GM12878 (cell line): ENCODE measurements at regions not wholly inside any gene's neighbourhood (a gene's known extent, or its start where the extent isn't known, plus 50 kb on each side); places are given as distances from the start of the nearest gene placed in this dataset.

Experiments used
- ATAC-seq: fragments of 200-7000 bp; cut with Tn5 transposase; 3 replicates; pipeline ENCODE4 v1.9.1; 2020; ENCODE audit warnings: mild to moderate bottlenecking, moderate library complexity
- BruUV-seq: library from RNA; stranded (reverse); fragments of 400-500 nt; replicated peaks from 2 replicates; lab custom pipeline; 2021; lab: Mats Ljungman, UMichigan
- CTCF ChIA-PET: fragments of 300-600 bp; sonication (Branson Sonifier 250); formaldehyde crosslinking; extraction: SDS; loops from one replicate; lab custom pipeline; 2021; ENCODE audit warnings: inconsistent platforms; lab: Yijun Ruan, JAX
- POLR2A ChIA-PET: fragments of 350-600 bp; formaldehyde crosslinking; extraction: SDS; loops from one replicate; lab custom pipeline; 2021; ENCODE audit warnings: inconsistent platforms; lab: Charles Lee
- RAD21 ChIA-PET: fragments of 300-600 bp; sonication (Branson Sonifier 250); formaldehyde crosslinking; loops from one replicate; lab custom pipeline; 2023; ENCODE audit warnings: antibody characterized with exemption; ENCODE audit not compliant: unreplicated experiment; lab: Charles Lee
- SMC1A ChIA-PET: fragments of 300-600 bp; sonication (Branson Sonifier 250); formaldehyde crosslinking; loops from one replicate; lab custom pipeline; 2023; ENCODE audit not compliant: unreplicated experiment, uncharacterized antibody; lab: Charles Lee
- DNase-seq: peaks from one replicate; pipeline ENCODE4 v3.0.0-alpha.2; 2011; ENCODE audit warnings: low read depth, low spot score
- FAIRE-seq: peaks from 3 replicates; lab custom pipeline; 2011; peaks lifted over from hg19 to GRCh38; lab: Jason Lieb, UNC
- H2AFZ ChIP-seq: 2 replicates; pipeline ENCODE4 v1.6.0; 2011; ENCODE audit warnings: low read depth, low read length, control low read depth; ENCODE audit not compliant: control insufficient read depth
- H3K27ac ChIP-seq: 2 replicates; pipeline ENCODE4 v1.5.1; 2011; ENCODE audit warnings: control low read depth; ENCODE audit not compliant: control insufficient read depth, insufficient read depth
- H3K27me3 ChIP-seq, 2 experiments: replicated peaks in 1 of 2; 2 replicates each; pipeline versions ENCODE4 v1.6.0 to v1.6.1; 2011; ENCODE audit warnings: low read length in 1 of 2; ENCODE audit not compliant: control insufficient read depth in 2 of 2, insufficient read depth in 2 of 2
- H3K36me3 ChIP-seq, 2 experiments: 2 replicates each; pipeline ENCODE4 v1.5.1; 2011; ENCODE audit warnings: low read length in 1 of 2; ENCODE audit not compliant: control insufficient read depth in 2 of 2, insufficient read depth in 2 of 2
- H3K4me1 ChIP-seq: 2 replicates; pipeline ENCODE4 v1.6.1; 2011; ENCODE audit warnings: mild to moderate bottlenecking, low read length, moderate library complexity, mixed read lengths; ENCODE audit not compliant: control insufficient read depth, insufficient read depth
- H3K4me2 ChIP-seq: 2 replicates; pipeline ENCODE4 v1.6.0; 2011; ENCODE audit warnings: control low read depth; ENCODE audit not compliant: control insufficient read depth, insufficient read depth
- H3K4me3 ChIP-seq: fragments of 200-600 bp; sonication (generic); 2 replicates; pipeline ENCODE4 v1.5.1; 2016
- H3K79me2 ChIP-seq: 2 replicates; pipeline ENCODE4 v1.6.0; 2011; ENCODE audit warnings: low read length; ENCODE audit not compliant: control insufficient read depth, insufficient read depth
- H3K9ac ChIP-seq: 2 replicates; pipeline ENCODE4 v1.8.0; 2011; ENCODE audit warnings: low read length, control low read depth, mixed read lengths; ENCODE audit not compliant: control insufficient read depth, insufficient read depth
- H3K9me3 ChIP-seq: replicated peaks from 3 replicates; pipeline ENCODE4 v1.5.1; 2011; ENCODE audit warnings: mild to moderate bottlenecking, low read length; ENCODE audit not compliant: control insufficient read depth, insufficient read depth
- H4K20me1 ChIP-seq: 2 replicates; pipeline ENCODE4 v1.6.0; 2011; ENCODE audit not compliant: control insufficient read depth, insufficient read depth
- BHLHE40 ChIP-seq, 2 experiments: fragments of 450-650 bp in 1 of 2; IDR thresholded peaks; 2 replicates each; pipeline ENCODE4 v1.6.1; 2011 to 2017; ENCODE audit warnings: low read depth in 2 of 2, borderline replicate concordance in 1 of 2, improper control_type of control experiment in 1 of 2, low read length in 1 of 2, mild to moderate bottlenecking in 1 of 2
- CREB1 ChIP-seq: IDR thresholded peaks from 2 replicates; pipeline ENCODE4 v1.6.1; 2012; ENCODE audit warnings: low read depth, mild to moderate bottlenecking, inconsistent platforms
- FOS ChIP-seq: IDR thresholded peaks from 3 replicates; pipeline ENCODE4 v1.6.1; 2011; ENCODE audit warnings: borderline replicate concordance; ENCODE audit not compliant: insufficient read length; ENCODE audit errors: extremely low read depth
- FOXM1 ChIP-seq: IDR thresholded peaks from 2 replicates; pipeline ENCODE4 v1.6.1; 2012; ENCODE audit warnings: low read depth, mild to moderate bottlenecking, inconsistent platforms, low read length, moderate library complexity
- HSF1 ChIP-seq: fragments of 150-350 bp; IDR thresholded peaks from 2 replicates; pipeline ENCODE4 v1.6.1; 2014; ENCODE audit warnings: mild to moderate bottlenecking, low read depth, low read length
- PKNOX1 ChIP-seq: fragments of 450-650 bp; IDR thresholded peaks from 2 replicates; pipeline ENCODE4 v1.6.1; 2016; ENCODE audit warnings: mild to moderate bottlenecking
- RFX5 ChIP-seq: IDR thresholded peaks from 2 replicates; pipeline ENCODE4 v1.6.1; 2011; ENCODE audit warnings: low read depth, low read length, improper control_type of control experiment
- SIX5 ChIP-seq: IDR thresholded peaks from 2 replicates; pipeline ENCODE4 v1.6.1; 2011; ENCODE audit warnings: mild to moderate bottlenecking, low read depth, low read length, moderate library complexity; ENCODE audit not compliant: severe bottlenecking
- WRNIP1 ChIP-seq: IDR thresholded peaks from 2 replicates; pipeline ENCODE4 v1.6.1; 2011; ENCODE audit warnings: low read depth, low read length, improper control_type of control experiment, borderline replicate concordance
- WGBS: methylation state at CpG from one replicate; pipeline ENCODE4 v1.1.6; 2016; ENCODE audit warnings: low lambda C conversion rate; ENCODE audit not compliant: insufficient replicate concordance, insufficient coverage; ENCODE audit errors: missing lambda C conversion rate; 5-methylcytosine and 5-hydroxymethylcytosine counted together
- in situ Hi-C: fragments of 300-500 bp; cut with MboI; formaldehyde crosslinking; loops from 9 replicates; pipeline ENCODE4 v1.14.3; 2018; ENCODE audit warnings: mixed read lengths
- intact Hi-C: fragments of 100-400 bp; cut with micrococcal nuclease; formaldehyde crosslinking; loops from one replicate; pipeline ENCODE4 v1.14.2; 2022; ENCODE audit not compliant: unreplicated experiment
- TF ChIP-seq, protein P1 (sequence below): IDR thresholded peaks from 2 replicates; pipeline ENCODE4 v1.6.1; 2012; ENCODE audit warnings: low read length, inconsistent platforms
- TF ChIP-seq, protein P2 (sequence below): IDR thresholded peaks from 2 replicates; pipeline ENCODE4 v1.6.1; 2011; ENCODE audit warnings: borderline replicate concordance, low read depth, mild to moderate bottlenecking, moderate library complexity, mixed read lengths, low read length; ENCODE audit not compliant: insufficient read depth; ENCODE audit errors: extremely low read length

DNA sequence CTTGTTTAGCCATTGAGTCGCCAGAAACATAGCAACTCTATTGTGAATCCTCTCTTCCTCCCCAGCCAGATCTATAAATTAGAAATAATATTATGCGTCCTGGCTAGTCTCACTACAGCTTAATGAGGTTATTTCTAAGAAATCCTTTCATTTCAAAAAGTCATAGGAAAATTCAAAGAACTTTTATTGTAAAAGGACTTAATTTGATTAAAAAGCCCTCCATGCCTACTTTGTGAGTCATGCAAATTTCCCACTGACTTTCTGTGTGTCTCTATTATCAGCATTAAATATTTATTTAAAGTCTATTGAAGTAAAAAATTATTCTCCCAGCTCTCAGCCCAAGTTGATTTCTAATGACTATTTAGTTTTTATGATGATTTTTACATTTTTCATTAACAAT, 160.7 kb downstream of the PHLDA1 start (continued):
- TF ChIP-seq BHLHE40 (IDR thresholded peaks at IDR 0.05; ENCODE audit: borderline replicate concordance in 1 of 2, low read depth in 2 of 2, low read length in 1 of 2): no peak
- TF ChIP-seq SIX5: no peak

DNA sequence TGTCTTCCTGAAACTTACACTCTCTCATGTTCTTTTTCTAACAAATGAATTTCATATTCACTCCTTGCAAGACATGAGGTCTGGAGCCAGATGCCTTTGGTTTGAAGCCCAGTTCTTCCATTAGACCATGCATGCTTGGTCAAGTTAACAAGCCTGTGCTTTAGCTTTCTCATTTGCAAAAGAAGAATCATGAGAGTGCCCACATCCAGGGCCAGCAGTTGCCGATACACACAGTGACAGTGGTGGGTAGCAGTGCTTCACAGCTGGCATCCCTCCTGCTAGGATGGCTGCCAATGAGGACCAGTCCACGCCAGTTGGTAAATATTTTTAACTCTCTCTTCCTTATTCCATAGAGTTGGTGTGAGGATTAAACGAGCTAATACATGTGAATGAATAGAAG, 163.1 kb downstream of the PHLDA1 start:
- no peaks in the 10 kb centered on the region for H3K9me3 ChIP-seq
- no peaks in the 10 kb centered on the region for H4K20me1 ChIP-seq
- no peak overlapping the region for H3K27ac ChIP-seq
- CTCF ChIA-PET: interaction anchor here (0.9 kb wide), 1 partner anchor 11 kb away, joined by 5 read pairs; no protein-coding TSS in a partner anchor
- intact Hi-C loops (no loop called here), in situ Hi-C loops (no loop called here)
- FAIRE-seq (no peak), ATAC-seq (no peak), DNase-seq (no peak)
- POLR2A ChIA-PET: no interaction called here
- RAD21 ChIA-PET: interaction anchor here (1.0 to 1.1 kb wide), 2 partner anchors 163 to 231 kb away, joined by 3 read pairs; partner anchors contain the start of gene PHLDA1
- no peaks in the 10 kb centered on the region for H3K79me2 ChIP-seq
- no peaks in the 10 kb centered on the region for H3K27me3 ChIP-seq
- H3K9ac ChIP-seq: no peak overlapping the region
- no peak overlapping the region for H2AFZ ChIP-seq
- no peaks in the 10 kb centered on the region for H3K4me1 ChIP-seq
- BruUV-seq: no TSS peak
- H3K36me3 ChIP-seq: no peaks in the 10 kb centered on the region
- SMC1A ChIA-PET: interaction anchor here (0.8 to 1.4 kb wide), 2 partner anchors 10 to 63 kb away, joined by 3 read pairs; no protein-coding TSS in a partner anchor
- no peak overlapping the region for H3K4me2 ChIP-seq
- TF ChIP-seq FOS: no peak
- TF ChIP-seq SIX5: no peak
- no peak for TF ChIP-seq PKNOX1
- TF ChIP-seq HSF1: no peak
- TF ChIP-seq RFX5: no peak
- TF ChIP-seq, protein P1, sequence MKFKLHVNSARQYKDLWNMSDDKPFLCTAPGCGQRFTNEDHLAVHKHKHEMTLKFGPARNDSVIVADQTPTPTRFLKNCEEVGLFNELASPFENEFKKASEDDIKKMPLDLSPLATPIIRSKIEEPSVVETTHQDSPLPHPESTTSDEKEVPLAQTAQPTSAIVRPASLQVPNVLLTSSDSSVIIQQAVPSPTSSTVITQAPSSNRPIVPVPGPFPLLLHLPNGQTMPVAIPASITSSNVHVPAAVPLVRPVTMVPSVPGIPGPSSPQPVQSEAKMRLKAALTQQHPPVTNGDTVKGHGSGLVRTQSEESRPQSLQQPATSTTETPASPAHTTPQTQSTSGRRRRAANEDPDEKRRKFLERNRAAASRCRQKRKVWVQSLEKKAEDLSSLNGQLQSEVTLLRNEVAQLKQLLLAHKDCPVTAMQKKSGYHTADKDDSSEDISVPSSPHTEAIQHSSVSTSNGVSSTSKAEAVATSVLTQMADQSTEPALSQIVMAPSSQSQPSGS: no peak
- no peak for TF ChIP-seq CREB1
- TF ChIP-seq, protein P2, sequence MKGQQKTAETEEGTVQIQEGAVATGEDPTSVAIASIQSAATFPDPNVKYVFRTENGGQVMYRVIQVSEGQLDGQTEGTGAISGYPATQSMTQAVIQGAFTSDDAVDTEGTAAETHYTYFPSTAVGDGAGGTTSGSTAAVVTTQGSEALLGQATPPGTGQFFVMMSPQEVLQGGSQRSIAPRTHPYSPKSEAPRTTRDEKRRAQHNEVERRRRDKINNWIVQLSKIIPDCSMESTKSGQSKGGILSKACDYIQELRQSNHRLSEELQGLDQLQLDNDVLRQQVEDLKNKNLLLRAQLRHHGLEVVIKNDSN: no peak
- no peak for TF ChIP-seq WRNIP1
- TF ChIP-seq FOXM1: no peak
- 35% methylated on average over 3 of the region's 3 CpGs for WGBS
- H3K4me3 ChIP-seq: no peak overlapping the region
